ENCODE measurements at regions not wholly inside any gene's neighbourhood (a gene's known extent, or its start where the extent isn't known, plus 50 kb on each side); places are given as distances from the start of the nearest gene placed in this dataset.

GRCh38 chr2:223222397-223222796, 170.4 kb downstream of the KCNE4 start:
- no peak for TF ChIP-seq CTCF (IDR thresholded peaks at IDR 0.05; ENCODE audit: unreplicated experiment in 3 of 3)
- H3K36me3 Mint-ChIP-seq (ENCODE audit: low read depth) = no peaks in the 10 kb centered on the region
- H3K27me3 Mint-ChIP-seq (ENCODE audit: low read depth) = no peaks in the 10 kb centered on the region
- no peak overlapping the region for H3K4me3 Mint-ChIP-seq
- H3K4me1 Mint-ChIP-seq = no peaks in the 10 kb centered on the region
- peaks cover 3% of the 10 kb centered on the region for H3K9me3 Mint-ChIP-seq
- no peak overlapping the region for H3K27ac Mint-ChIP-seq

- Mint-ChIP-seq H3K27me3 (ENCODE audit: low read depth) (no peaks in the 10 kb centered on the region), H3K27ac (no peak overlapping the region), H3K4me1 (no peaks in the 10 kb centered on the region), H3K4me3 (no peak overlapping the region), H3K9me3 (peaks cover 3% of the 10 kb centered on the region), H3K36me3 (ENCODE audit: low read depth) (no peaks in the 10 kb centered on the region)
- no peak for TF ChIP-seq CTCF (IDR thresholded peaks at IDR 0.05; ENCODE audit: unreplicated experiment in 3 of 3)
Measured at GRCh38 chr2:223223156-223223555, 171.2 kb downstream of the KCNE4 start.

GRCh38 chr2:223225266-223225665, 173.3 kb downstream of the KCNE4 start:
- no peaks in the 10 kb centered on the region for H3K27me3 Mint-ChIP-seq (ENCODE audit: low read depth)
- H3K4me1 Mint-ChIP-seq = no peaks in the 10 kb centered on the region
- no peaks in the 10 kb centered on the region for H3K36me3 Mint-ChIP-seq (ENCODE audit: low read depth)
- no peak for TF ChIP-seq CTCF (IDR thresholded peaks at IDR 0.05; ENCODE audit: unreplicated experiment in 3 of 3)
- peaks cover 3% of the 10 kb centered on the region for H3K9me3 Mint-ChIP-seq
- H3K4me3 Mint-ChIP-seq = no peak overlapping the region
- H3K27ac Mint-ChIP-seq = no peak overlapping the region

- Mint-ChIP-seq H3K4me3 (no peak overlapping the region), H3K9me3 (peaks cover 3% of the 10 kb centered on the region), H3K27ac (no peak overlapping the region), H3K4me1 (no peaks in the 10 kb centered on the region), H3K36me3 (ENCODE audit: low read depth) (no peaks in the 10 kb centered on the region), H3K27me3 (ENCODE audit: low read depth) (no peaks in the 10 kb centered on the region)
- TF ChIP-seq CTCF (IDR thresholded peaks at IDR 0.05; ENCODE audit: unreplicated experiment in 3 of 3) = no peak
Measured at GRCh38 chr2:223226264-223226663, 174.3 kb downstream of the KCNE4 start.

- Mint-ChIP-seq H3K27me3 (ENCODE audit: low read depth) (no peaks in the 10 kb centered on the region), H3K9me3 (peaks cover 3% of the 10 kb centered on the region), H3K36me3 (ENCODE audit: low read depth) (no peaks in the 10 kb centered on the region), H3K27ac (no peak overlapping the region), H3K4me3 (no peak overlapping the region), H3K4me1 (peaks cover 7% of the 10 kb centered on the region)
- TF ChIP-seq CTCF (IDR thresholded peaks at IDR 0.05; ENCODE audit: unreplicated experiment in 3 of 3) = no peak
Measured at GRCh38 chr2:223227338-223227737, 175.3 kb downstream of the KCNE4 start.

GRCh38 chr2:223228871-223229270, 176.9 kb downstream of the KCNE4 start:
- no peaks in the 10 kb centered on the region for H3K36me3 Mint-ChIP-seq (ENCODE audit: low read depth)
- peaks cover 3% of the 10 kb centered on the region for H3K9me3 Mint-ChIP-seq
- no peaks in the 10 kb centered on the region for H3K27me3 Mint-ChIP-seq (ENCODE audit: low read depth)
- H3K4me3 Mint-ChIP-seq = no peak overlapping the region
- H3K27ac Mint-ChIP-seq = no peak overlapping the region
- peaks cover 12% of the 10 kb centered on the region for H3K4me1 Mint-ChIP-seq
- TF ChIP-seq CTCF (IDR thresholded peaks at IDR 0.05; ENCODE audit: unreplicated experiment in 3 of 3) = no peak

All from nephron (organoid).